MCF 10A (cell line): ENCODE measurements at regions not wholly inside any gene's neighbourhood (a gene's known extent, or its start where the extent isn't known, plus 50 kb on each side); places are given as distances from the start of the nearest gene placed in this dataset.

ENCODE experiments used
- BruUV-seq: library from RNA; stranded (reverse); fragments of 400-500 nt; replicated peaks from 2 replicates; lab custom pipeline; 2021; lab: Mats Ljungman, UMichigan
- CTCF ChIA-PET: fragments of 300-600 bp; sonication (Branson Sonifier 250); formaldehyde crosslinking; extraction: SDS; loops from one replicate; lab custom pipeline; 2021; ENCODE audit warnings: antibody characterized with exemption, inconsistent platforms; lab: Yijun Ruan, JAX
- POLR2A ChIA-PET: fragments of 300-600, 350-650 bp; sonication (Branson Sonifier 250); formaldehyde crosslinking; extraction: SDS; loops from one replicate; lab custom pipeline; 2020; ENCODE audit warnings: antibody characterized with exemption, inconsistent platforms; lab: Yijun Ruan, JAX
- DNase-seq: peaks from one replicate; pipeline ENCODE4 v3.0.0-alpha.2; 2018; ENCODE audit not compliant: unreplicated experiment
- H3K27ac Mint-ChIP-seq: one replicate; pipeline ENCODE4 v1.8.0; 2022; ENCODE audit warnings: mild to moderate bottlenecking, low read depth, mixed read lengths; ENCODE audit not compliant: unreplicated experiment
- H3K27me3 Mint-ChIP-seq: one replicate; pipeline ENCODE4 v1.8.0; 2022; ENCODE audit warnings: mixed read lengths; ENCODE audit not compliant: insufficient read depth, unreplicated experiment
- H3K36me3 Mint-ChIP-seq: one replicate; pipeline ENCODE4 v1.8.0; 2022; ENCODE audit warnings: mild to moderate bottlenecking, moderate library complexity, mixed read lengths; ENCODE audit not compliant: insufficient read depth, unreplicated experiment
- H3K4me1 Mint-ChIP-seq: one replicate; pipeline ENCODE4 v1.8.0; 2022; ENCODE audit warnings: mixed read lengths; ENCODE audit not compliant: insufficient read depth, unreplicated experiment
- H3K4me3 Mint-ChIP-seq: one replicate; pipeline ENCODE4 v1.8.0; 2022; ENCODE audit warnings: mild to moderate bottlenecking, moderate library complexity, mixed read lengths; ENCODE audit not compliant: unreplicated experiment
- H3K9me3 Mint-ChIP-seq: one replicate; pipeline ENCODE4 v1.8.0; 2022; ENCODE audit warnings: mixed read lengths; ENCODE audit not compliant: unreplicated experiment
- intact Hi-C: fragments of 100-400 bp; cut with micrococcal nuclease; formaldehyde crosslinking; loops from 2 replicates; pipeline ENCODE4 v1.14.1; 2022
- TF ChIP-seq, protein P1 (sequence below): fragments of 200-600 bp; IDR thresholded peaks from one replicate; pipeline ENCODE4 v1.8.0; 2022; ENCODE audit warnings: antibody characterized with exemption, mild to moderate bottlenecking; ENCODE audit not compliant: unreplicated experiment

DNA sequence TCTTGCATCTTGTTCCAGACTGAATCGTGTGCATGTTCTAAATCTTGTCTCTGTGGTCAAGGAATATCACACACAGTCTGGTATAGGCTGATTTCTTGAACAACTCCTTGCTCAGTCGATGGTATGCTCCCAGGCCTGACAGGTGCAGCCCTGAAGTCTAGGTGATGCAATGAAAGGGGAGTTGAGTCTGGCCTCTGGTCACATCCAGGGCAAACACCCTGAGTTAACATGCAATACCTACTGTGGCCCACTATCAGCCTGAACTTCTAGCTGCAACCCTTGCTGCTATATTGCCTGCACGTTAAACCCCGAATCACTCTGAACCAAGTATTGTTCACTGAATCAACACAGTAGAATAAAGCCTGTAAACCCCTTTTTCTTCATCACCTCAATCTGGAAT lies 303.4 kb downstream of the USP25 start:
- TF ChIP-seq, protein P1, sequence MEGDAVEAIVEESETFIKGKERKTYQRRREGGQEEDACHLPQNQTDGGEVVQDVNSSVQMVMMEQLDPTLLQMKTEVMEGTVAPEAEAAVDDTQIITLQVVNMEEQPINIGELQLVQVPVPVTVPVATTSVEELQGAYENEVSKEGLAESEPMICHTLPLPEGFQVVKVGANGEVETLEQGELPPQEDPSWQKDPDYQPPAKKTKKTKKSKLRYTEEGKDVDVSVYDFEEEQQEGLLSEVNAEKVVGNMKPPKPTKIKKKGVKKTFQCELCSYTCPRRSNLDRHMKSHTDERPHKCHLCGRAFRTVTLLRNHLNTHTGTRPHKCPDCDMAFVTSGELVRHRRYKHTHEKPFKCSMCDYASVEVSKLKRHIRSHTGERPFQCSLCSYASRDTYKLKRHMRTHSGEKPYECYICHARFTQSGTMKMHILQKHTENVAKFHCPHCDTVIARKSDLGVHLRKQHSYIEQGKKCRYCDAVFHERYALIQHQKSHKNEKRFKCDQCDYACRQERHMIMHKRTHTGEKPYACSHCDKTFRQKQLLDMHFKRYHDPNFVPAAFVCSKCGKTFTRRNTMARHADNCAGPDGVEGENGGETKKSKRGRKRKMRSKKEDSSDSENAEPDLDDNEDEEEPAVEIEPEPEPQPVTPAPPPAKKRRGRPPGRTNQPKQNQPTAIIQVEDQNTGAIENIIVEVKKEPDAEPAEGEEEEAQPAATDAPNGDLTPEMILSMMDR, result no peak
- Mint-ChIP-seq H3K4me3 (no peak overlapping the region), H3K27ac (no peak overlapping the region), H3K9me3 (no peaks in the 10 kb centered on the region), H3K27me3 (no peaks in the 10 kb centered on the region), H3K36me3 (no peaks in the 10 kb centered on the region), H3K4me1 (no peaks in the 10 kb centered on the region)
- BruUV-seq, result no TSS peak
- ChIA-PET POLR2A (no interaction called here), CTCF (interaction anchor here (0.8 kb wide), 1 partner anchor 443 kb away, joined by 3 read pairs; no protein-coding TSS in a partner anchor)
- no peak for DNase-seq
- intact Hi-C loops, result no loop called here

DNA sequence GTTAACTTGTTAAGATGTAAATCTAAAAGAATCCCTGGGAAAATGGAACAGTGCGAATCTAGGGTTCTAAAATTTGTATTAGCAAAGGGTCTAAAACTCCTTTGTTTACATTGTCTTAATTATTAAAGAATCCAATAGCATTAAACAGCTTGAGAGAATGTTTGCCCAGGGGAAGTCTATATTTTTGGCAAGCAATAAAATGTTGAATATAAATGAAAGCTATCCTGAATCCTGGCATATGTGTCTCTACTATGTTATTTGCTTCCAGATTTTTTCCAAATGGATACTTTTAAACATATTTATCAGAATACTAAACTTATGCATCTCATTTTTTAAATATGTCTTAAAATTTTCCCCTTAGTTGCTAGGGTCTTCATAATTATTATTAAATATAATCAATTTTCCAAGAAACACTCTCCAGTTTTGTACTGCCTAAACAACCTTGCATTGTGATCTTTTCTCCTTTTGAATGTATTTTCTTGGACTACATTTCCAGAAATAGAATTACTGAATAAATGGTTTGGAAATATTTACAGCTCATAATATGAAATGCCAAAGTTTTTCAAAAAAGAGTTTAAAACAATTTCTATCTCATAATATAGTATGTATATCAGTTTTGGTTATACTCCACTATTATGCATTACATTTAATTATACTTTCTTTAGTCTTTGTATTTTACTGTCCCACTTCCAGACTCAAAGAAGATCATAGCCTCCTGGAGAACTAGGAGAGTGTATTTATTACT lies 304.8 kb downstream of the USP25 start:
- TF ChIP-seq, protein P1, result no peak
- Mint-ChIP-seq H3K4me3 (no peak overlapping the region), H3K4me1 (no peaks in the 10 kb centered on the region), H3K27me3 (no peaks in the 10 kb centered on the region), H3K36me3 (no peaks in the 10 kb centered on the region), H3K27ac (no peak overlapping the region), H3K9me3 (no peaks in the 10 kb centered on the region)
- no TSS peak for BruUV-seq
- DNase-seq, result no peak
- POLR2A ChIA-PET, result no interaction called here
- intact Hi-C loops, result no loop called here
- CTCF ChIA-PET, result no interaction called here

DNA sequence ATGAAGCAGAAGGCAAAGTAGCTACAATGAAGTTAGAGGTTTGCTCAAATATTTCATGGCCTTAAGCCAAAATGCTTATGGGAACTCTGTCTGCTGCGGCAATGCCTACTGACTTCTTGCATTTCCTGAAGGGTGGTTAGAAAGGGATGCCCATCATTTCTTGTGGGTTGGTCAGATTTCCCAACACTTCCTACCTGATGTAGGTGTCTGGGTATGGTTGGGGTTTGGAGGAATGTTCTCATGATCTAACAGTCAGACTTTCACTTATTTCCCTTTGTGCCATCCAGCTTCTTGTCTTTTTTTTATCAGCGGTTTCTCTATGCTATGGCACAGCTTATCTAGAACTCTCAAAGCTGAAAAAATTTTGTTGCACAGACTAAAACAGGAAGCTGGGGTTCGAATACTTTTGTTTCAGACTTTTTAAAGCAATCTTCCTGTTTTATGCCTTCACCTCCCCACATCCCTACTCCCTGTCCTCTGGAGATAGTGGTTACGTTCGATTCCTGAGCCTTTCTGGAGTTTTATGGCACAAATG lies 307.7 kb downstream of the USP25 start:
- no TSS peak for BruUV-seq
- no peaks in the 10 kb centered on the region for H3K36me3 Mint-ChIP-seq

DNA sequence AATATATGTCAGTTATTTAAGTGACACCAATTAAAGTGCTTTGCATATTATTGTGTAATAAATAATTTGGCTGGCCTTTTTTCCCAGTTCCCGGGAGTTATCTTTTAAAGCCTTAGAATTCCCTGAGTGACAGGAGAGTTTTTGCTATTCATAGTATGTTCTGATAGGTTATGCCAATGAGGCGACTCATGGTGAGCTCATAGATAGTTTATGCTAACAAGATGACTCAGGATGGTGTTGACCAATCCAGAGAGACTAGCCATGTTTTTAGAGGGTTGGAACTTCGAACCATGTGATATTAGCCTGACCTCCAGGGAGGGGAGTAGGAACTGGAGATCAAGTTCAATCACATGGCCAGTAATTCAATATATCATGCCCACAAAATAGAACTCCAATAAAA lies 310.8 kb downstream of the USP25 start:
- no TSS peak for BruUV-seq
- intact Hi-C loops, result no loop called here
- TF ChIP-seq, protein P1, result no peak
- H3K4me1 Mint-ChIP-seq, result no peaks in the 10 kb centered on the region
- H3K4me3 Mint-ChIP-seq, result no peak overlapping the region
- no peaks in the 10 kb centered on the region for H3K36me3 Mint-ChIP-seq
- POLR2A ChIA-PET, result interaction anchor here (0.6 kb wide), 1 partner anchor 9 kb away, joined by 3 read pairs; no protein-coding TSS in a partner anchor
- H3K27ac Mint-ChIP-seq, result no peak overlapping the region
- peak; percentile 15 for DNase-seq
- no peaks in the 10 kb centered on the region for H3K27me3 Mint-ChIP-seq
- CTCF ChIA-PET, result interaction anchor here (0.6 to 1.0 kb wide), 3 partner anchors 40 to 655 kb away, joined by 3 to 4 read pairs (median 3); no protein-coding TSS in a partner anchor
- H3K9me3 Mint-ChIP-seq, result no peaks in the 10 kb centered on the region

More for the DNA sequence above, 307.7 kb downstream of the USP25 start:
- CTCF ChIA-PET, result interaction anchor here (1.8 kb wide), 1 partner anchor 45 kb away, joined by 5 read pairs; no protein-coding TSS in a partner anchor
- no peaks in the 10 kb centered on the region for H3K9me3 Mint-ChIP-seq
- intact Hi-C loops, result no loop called here
- no peaks in the 10 kb centered on the region for H3K4me1 Mint-ChIP-seq
- TF ChIP-seq, protein P1, result no peak
- H3K4me3 Mint-ChIP-seq, result no peak overlapping the region
- no peak overlapping the region for H3K27ac Mint-ChIP-seq
- H3K27me3 Mint-ChIP-seq, result no peaks in the 10 kb centered on the region
- POLR2A ChIA-PET, result no interaction called here
- DNase-seq, result peak; percentile 36
